Smooth muscle cell (in vitro differentiated cells): ENCODE measurements at regions not wholly inside any gene's neighbourhood (a gene's known extent, or its start where the extent isn't known, plus 50 kb on each side); places are given as distances from the start of the nearest gene placed in this dataset.
"Not testable (repeated sequence)": the region's sequence is repeated elsewhere in the genome, so short reads cannot be mapped to it uniquely, and the experiment has no call there.

Experiments used
- DNase-seq: peaks from one replicate; lab custom pipeline; 2025; ENCODE audit not compliant: unreplicated experiment; lab: John Stamatoyannopoulos, UW
- H2AFZ ChIP-seq: fragments of 200-600 bp; sonication (generic); 2 replicates; pipeline ENCODE4 v1.6.0; 2016; ENCODE audit warnings: antibody characterized with exemption, low read depth, mild to moderate bottlenecking
- H3F3A ChIP-seq: fragments of 200-600 bp; sonication (generic); 2 replicates; pipeline ENCODE4 v1.6.0; 2017; ENCODE audit warnings: antibody characterized with exemption, low read depth
- H3K27ac ChIP-seq: fragments of 200-600 bp; sonication (generic); 2 replicates; pipeline ENCODE4 v1.5.1; 2016; ENCODE audit warnings: low read depth, mild to moderate bottlenecking
- H3K27me3 ChIP-seq: fragments of 200-600 bp; sonication (generic); 2 replicates; pipeline ENCODE4 v1.6.1; 2016; ENCODE audit warnings: low read depth, mild to moderate bottlenecking
- H3K36me3 ChIP-seq: fragments of 200-600 bp; sonication (generic); 2 replicates; pipeline ENCODE4 v1.5.1; 2016; ENCODE audit warnings: low read depth
- H3K4me1 ChIP-seq: fragments of 200-600 bp; sonication (generic); 2 replicates; pipeline ENCODE4 v1.5.1; 2016; ENCODE audit warnings: low read depth
- H3K4me2 ChIP-seq: fragments of 200-600 bp; sonication (generic); 2 replicates; pipeline ENCODE4 v1.6.0; 2016; ENCODE audit warnings: mild to moderate bottlenecking
- H3K4me3 ChIP-seq: fragments of 200-600 bp; sonication (generic); 2 replicates; pipeline ENCODE4 v1.5.1; 2016; ENCODE audit warnings: mild to moderate bottlenecking
- H3K79me2 ChIP-seq: fragments of 200-600 bp; sonication (generic); 2 replicates; pipeline ENCODE4 v1.6.0; 2016; ENCODE audit warnings: low read depth, mild to moderate bottlenecking
- H3K9ac ChIP-seq: fragments of 200-600 bp; sonication (generic); 2 replicates; pipeline ENCODE4 v1.6.0; 2016; ENCODE audit warnings: low read depth
- H3K9me3 ChIP-seq: fragments of 200-600 bp; sonication (generic); replicated peaks from 2 replicates; pipeline ENCODE4 v1.5.1; 2016; ENCODE audit warnings: low read depth
- H4K20me1 ChIP-seq: fragments of 200-600 bp; sonication (generic); 2 replicates; pipeline ENCODE4 v1.6.0; 2016; ENCODE audit warnings: low read depth
- WGBS: methylation state at CpG from one replicate; pipeline ENCODE4 v1.1.7; 2016; ENCODE audit warnings: low lambda C conversion rate; 5-methylcytosine and 5-hydroxymethylcytosine counted together
- TF ChIP-seq, protein P1 (sequence below): fragments of 200-600 bp; sonication (generic); IDR thresholded peaks from 2 replicates; pipeline ENCODE4 v1.5.1; 2017; ENCODE audit warnings: borderline replicate concordance, mild to moderate bottlenecking, antibody characterized with exemption; ENCODE audit not compliant: insufficient read depth, poor library complexity, severe bottlenecking

DNA sequence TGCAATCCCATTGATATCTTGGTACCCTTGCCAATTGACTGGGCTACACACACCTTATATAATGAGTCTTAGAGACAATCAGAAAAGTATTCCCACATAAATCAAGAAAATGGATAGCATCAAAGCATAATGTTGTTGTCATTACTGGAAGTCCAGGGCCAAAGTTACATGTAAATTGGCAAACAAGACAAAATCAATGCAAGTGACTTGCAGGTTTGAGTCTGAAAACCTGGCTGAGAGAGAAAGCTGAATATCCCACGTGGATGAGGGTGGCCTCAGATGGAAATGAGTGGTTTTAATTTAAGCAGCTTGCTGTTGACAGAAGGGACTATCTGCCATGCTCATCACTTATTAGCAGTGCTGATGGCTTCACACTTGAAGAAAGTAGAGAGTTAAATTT is 324.0 kb upstream of the MON1B start:
- Histone ChIP-seq H3K79me2 (no peaks in the 10 kb centered on the region), H2AFZ (no peak overlapping the region), H3K36me3 (no peaks in the 10 kb centered on the region), H3K4me3 (no peak overlapping the region), H3K4me2 (no peak overlapping the region), H3K27me3 (no peaks in the 10 kb centered on the region), H3K9ac (no peak overlapping the region), H3K4me1 (no peaks in the 10 kb centered on the region), H3K27ac (no peak overlapping the region), H3F3A (no peaks in the 10 kb centered on the region), H3K9me3 (no peaks in the 10 kb centered on the region), H4K20me1 (no peaks in the 10 kb centered on the region)
- no peak for DNase-seq
- TF ChIP-seq, protein P1, sequence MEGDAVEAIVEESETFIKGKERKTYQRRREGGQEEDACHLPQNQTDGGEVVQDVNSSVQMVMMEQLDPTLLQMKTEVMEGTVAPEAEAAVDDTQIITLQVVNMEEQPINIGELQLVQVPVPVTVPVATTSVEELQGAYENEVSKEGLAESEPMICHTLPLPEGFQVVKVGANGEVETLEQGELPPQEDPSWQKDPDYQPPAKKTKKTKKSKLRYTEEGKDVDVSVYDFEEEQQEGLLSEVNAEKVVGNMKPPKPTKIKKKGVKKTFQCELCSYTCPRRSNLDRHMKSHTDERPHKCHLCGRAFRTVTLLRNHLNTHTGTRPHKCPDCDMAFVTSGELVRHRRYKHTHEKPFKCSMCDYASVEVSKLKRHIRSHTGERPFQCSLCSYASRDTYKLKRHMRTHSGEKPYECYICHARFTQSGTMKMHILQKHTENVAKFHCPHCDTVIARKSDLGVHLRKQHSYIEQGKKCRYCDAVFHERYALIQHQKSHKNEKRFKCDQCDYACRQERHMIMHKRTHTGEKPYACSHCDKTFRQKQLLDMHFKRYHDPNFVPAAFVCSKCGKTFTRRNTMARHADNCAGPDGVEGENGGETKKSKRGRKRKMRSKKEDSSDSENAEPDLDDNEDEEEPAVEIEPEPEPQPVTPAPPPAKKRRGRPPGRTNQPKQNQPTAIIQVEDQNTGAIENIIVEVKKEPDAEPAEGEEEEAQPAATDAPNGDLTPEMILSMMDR: no peak
- 68% methylated on average over 1 of the region's 1 CpG for WGBS

DNA sequence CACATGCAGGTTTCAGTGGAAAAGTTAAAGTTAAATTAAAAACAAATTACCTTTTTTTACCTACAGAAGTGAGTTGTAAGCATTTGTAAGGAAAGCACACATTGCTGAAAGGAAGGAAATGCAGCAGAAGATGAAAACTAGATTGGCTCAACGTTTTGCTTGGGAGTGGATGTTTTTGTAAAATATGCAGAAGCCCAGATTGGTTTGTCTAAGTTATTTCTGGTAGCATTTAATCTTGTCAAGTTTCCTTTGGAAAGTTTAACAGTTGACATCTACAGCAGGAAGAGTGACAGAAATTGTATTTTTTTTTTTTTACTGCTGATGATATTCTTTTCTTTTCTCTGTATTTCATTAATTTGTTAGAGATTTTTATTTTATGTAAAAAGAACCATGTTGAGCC is 315.1 kb upstream of the MON1B start:
- H3K4me2 ChIP-seq: no peak overlapping the region
- H3K4me1 ChIP-seq: no peaks in the 10 kb centered on the region
- no peaks in the 10 kb centered on the region for H4K20me1 ChIP-seq
- no peak overlapping the region for H3K9ac ChIP-seq
- no peaks in the 10 kb centered on the region for H3K27me3 ChIP-seq
- H3K27ac ChIP-seq: no peak overlapping the region
- DNase-seq: no peak
- no peaks in the 10 kb centered on the region for H3K36me3 ChIP-seq
- TF ChIP-seq, protein P1: no peak
- no peak overlapping the region for H2AFZ ChIP-seq
- no peaks in the 10 kb centered on the region for H3F3A ChIP-seq
- H3K4me3 ChIP-seq: no peak overlapping the region
- H3K9me3 ChIP-seq: no peaks in the 10 kb centered on the region
- no peaks in the 10 kb centered on the region for H3K79me2 ChIP-seq
- WGBS: 44% methylated on average over 1 of the region's 1 CpG

DNA sequence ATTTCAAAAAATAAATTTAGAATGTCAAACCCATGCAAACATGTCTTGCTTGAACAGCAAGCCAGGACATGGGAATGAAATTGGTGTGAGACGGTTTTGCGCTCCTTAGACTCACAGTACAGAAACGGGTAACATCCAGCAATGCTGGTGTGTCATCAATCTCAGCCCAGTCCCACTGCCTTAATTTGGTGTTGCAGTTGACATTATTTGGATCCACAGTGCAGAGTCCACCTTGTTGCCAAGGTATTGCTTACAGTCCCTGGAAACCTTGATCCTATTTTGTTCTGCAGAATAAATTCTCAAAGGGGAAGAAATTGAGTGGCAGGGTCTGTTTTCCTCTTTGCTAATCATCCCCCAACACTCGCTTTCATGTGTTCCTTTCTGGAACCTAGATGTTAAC is 311.6 kb upstream of the MON1B start:
- Histone ChIP-seq H3K36me3 (no peaks in the 10 kb centered on the region), H3K9me3 (no peaks in the 10 kb centered on the region), H3K27ac (no peak overlapping the region)

DNA sequence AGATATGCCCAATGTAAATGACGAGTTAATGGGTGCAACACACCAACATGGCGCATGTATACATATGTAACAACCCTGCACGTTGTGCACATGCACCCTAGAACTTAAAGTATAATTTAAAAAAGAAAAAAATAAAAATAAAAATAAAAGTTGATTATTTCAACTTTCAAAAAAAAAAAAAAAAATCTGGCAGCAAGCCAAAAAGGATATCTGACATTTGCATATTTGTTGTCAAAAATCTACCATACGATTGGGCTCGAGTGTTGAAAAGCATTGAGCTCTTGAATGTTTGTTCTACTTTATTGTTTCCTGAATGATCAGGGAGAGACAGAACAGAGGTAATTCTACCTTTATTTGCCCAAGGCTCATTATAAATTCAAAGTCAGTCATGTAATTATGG is 310.5 kb upstream of the MON1B start:
- not testable (repeated sequence) for H3K36me3 ChIP-seq, H3F3A ChIP-seq, H3K27ac ChIP-seq, H3K4me3 ChIP-seq, H3K4me2 ChIP-seq, H3K4me1 ChIP-seq, H3K9ac ChIP-seq, H3K79me2 ChIP-seq, H2AFZ ChIP-seq, H3K27me3 ChIP-seq, H4K20me1 ChIP-seq, H3K9me3 ChIP-seq, DNase-seq
- WGBS: 93% methylated on average over 5 of the region's 5 CpGs

More for the DNA sequence above, 311.6 kb upstream of the MON1B start:
- Histone ChIP-seq H3K4me1 (no peaks in the 10 kb centered on the region), H3K4me2 (no peak overlapping the region), H4K20me1 (no peaks in the 10 kb centered on the region), H3K27me3 (no peaks in the 10 kb centered on the region), H3K9ac (no peak overlapping the region), H3K79me2 (no peaks in the 10 kb centered on the region), H3F3A (no peaks in the 10 kb centered on the region), H3K4me3 (no peak overlapping the region), H2AFZ (no peak overlapping the region)
- WGBS: 95% methylated on average over 4 of the region's 4 CpGs
- TF ChIP-seq, protein P1: no peak
- DNase-seq: no peak
